Esophagus squamous epithelium (tissue), 4 donors: ENCODE measurements at regions not wholly inside any gene's neighbourhood (a gene's known extent, or its start where the extent isn't known, plus 50 kb on each side); places are given as distances from the start of the nearest gene placed in this dataset.

Experiments used
- CTCF ChIP-seq, 6 experiments: fragments of 450-650 bp in 4 of 6; fragments of 200-600 bp in 2 of 6; sonication (generic) in 2 of 6; IDR thresholded peaks; one replicate each; pipeline ENCODE4 v1.5.1; 2016 to 2019; ENCODE audit warnings: antibody characterized with exemption in 6 of 6, mild to moderate bottlenecking in 4 of 6, moderate library complexity in 4 of 6
- POLR2A ChIP-seq, 4 donors: fragments of 450-650 bp; IDR thresholded peaks; one replicate each; pipeline ENCODE4 v1.6.1; 2017; ENCODE audit warnings: antibody characterized with exemption in 4 of 4, mild to moderate bottlenecking in 4 of 4, moderate library complexity in 3 of 4

GRCh38 chr5:68839019-68839552, 254.7 kb upstream of the SLC30A5 start:
- TF ChIP-seq CTCF (IDR thresholded peaks at IDR 0.05) (no peak), POLR2A (IDR thresholded peaks at IDR 0.05) (no peak)
